ENCODE measurements at regions not wholly inside any gene's neighbourhood (a gene's known extent, or its start where the extent isn't known, plus 50 kb on each side); places are given as distances from the start of the nearest gene placed in this dataset.

GRCh38 chr2:120429586-120430500 is 83.9 kb downstream of the INHBB start:
- TF ChIP-seq, protein P1, sequence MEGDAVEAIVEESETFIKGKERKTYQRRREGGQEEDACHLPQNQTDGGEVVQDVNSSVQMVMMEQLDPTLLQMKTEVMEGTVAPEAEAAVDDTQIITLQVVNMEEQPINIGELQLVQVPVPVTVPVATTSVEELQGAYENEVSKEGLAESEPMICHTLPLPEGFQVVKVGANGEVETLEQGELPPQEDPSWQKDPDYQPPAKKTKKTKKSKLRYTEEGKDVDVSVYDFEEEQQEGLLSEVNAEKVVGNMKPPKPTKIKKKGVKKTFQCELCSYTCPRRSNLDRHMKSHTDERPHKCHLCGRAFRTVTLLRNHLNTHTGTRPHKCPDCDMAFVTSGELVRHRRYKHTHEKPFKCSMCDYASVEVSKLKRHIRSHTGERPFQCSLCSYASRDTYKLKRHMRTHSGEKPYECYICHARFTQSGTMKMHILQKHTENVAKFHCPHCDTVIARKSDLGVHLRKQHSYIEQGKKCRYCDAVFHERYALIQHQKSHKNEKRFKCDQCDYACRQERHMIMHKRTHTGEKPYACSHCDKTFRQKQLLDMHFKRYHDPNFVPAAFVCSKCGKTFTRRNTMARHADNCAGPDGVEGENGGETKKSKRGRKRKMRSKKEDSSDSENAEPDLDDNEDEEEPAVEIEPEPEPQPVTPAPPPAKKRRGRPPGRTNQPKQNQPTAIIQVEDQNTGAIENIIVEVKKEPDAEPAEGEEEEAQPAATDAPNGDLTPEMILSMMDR (IDR thresholded peaks at IDR 0.05; ENCODE audit: insufficient read depth, low read depth, low read length): no peak
- no peak for TF ChIP-seq EZH2 (IDR thresholded peaks at IDR 0.05; ENCODE audit: insufficient read depth, low read length)

All from astrocyte (in vitro differentiated cells and primary cell).